ENCODE measurements at regions not wholly inside any gene's neighbourhood (a gene's known extent, or its start where the extent isn't known, plus 50 kb on each side); places are given as distances from the start of the nearest gene placed in this dataset.
"Not testable (repeated sequence)": the region's sequence is repeated elsewhere in the genome, so short reads cannot be mapped to it uniquely, and the experiment has no call there.

GRCh38 chr12:131589966-131590365, 120.9 kb upstream of the SFSWAP start:
- no peak for DNase-seq (ENCODE audit: low read depth in 2 of 3, low spot score in 2 of 3)

DNA sequence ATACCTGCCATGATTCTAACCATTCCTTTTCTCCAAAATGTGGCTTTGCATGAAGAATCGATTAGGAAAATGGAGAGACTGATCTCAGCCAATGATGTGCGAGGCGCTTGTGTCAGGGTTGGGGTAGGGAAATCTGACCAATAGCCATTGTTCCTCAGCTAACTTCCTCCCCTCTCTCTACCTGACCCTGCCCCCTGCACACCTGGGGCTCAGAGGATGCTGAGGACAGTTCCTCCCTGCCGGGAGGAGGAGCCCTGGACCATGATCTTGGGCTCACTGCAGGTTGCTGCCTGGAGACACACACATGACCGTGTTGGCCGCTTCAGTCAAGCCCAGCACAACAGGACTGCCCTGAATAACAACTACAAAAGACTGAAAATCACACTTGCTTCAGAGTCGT, 119.8 kb upstream of the SFSWAP start:
- DNase-seq (ENCODE audit: low read depth in 2 of 3, low spot score in 2 of 3), result no peak

DNA sequence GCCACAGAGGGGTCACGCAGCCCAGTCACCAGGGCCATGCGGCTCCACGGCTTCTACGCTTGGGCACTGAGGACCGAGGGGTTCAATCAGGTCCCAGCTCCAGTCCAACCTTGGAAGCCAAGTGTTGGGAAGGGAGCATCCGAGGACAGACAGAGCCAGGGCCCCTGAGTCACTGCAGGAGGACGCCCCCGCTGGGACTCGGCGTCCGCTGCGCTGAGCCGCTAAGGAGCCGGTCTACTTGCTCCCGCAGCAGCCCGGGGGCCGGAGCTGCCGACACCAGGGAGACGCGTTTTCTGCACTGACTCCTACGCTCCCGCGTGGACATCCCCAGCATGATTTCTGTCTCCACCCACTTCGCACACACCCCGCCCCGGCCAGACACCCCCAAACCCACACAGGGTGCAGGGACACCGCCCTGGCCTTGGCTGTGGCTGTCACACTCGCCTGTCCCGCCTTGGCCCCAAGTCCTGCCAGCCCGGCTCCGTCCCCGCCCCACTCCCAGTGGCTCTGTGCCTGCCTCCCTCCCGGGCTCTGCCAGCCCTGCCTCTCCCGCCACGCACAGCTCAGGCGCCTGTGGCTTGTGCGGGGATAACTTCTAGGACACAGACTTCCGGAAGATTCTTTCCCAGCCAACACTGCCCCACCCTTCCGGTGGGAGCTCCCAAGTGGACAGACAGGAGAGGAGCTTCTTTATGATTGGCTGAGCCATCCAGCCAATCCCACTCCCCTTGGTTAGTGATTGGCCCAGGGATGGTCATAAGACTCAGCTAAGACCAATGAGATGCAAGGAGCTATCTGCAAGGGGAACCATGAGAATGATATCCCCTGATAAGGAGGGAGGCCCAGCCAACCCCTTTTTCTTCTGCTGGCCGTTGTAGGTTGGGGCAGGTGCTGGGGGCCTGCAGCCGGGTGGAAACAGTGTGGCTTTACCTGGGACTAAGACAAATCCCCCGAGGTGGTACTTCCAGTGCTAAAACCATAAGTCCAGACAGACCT, 118.9 kb upstream of the SFSWAP start:
- DNase-seq (ENCODE audit: low read depth in 2 of 3, low spot score in 2 of 3), result no peak

GRCh38 chr12:131592972-131593371, 117.9 kb upstream of the SFSWAP start:
- DNase-seq (ENCODE audit: low read depth in 2 of 3, low spot score in 2 of 3), result no peak

DNA sequence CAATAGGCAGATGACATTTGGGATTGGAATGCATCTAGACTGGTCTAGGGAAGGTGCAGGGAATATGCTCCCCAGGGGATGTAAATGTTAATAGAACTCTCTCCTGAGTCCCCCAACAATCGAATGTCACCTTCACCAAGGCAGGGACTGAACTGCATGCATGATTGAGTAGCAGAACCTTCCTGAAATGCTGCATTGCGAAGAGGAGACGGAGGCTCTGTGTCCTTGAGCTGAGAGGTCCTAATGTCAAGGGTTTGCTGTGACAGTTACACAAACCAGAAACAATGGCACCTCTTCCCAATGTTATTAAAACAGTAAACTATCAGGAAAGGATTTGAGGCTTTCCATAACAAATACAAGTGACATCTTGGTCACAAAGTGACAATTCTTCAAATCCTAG, 117.5 kb upstream of the SFSWAP start:
- DNase-seq (ENCODE audit: low read depth in 2 of 3, low spot score in 2 of 3), result no peak

GRCh38 chr12:131596115-131596514, 114.8 kb upstream of the SFSWAP start:
- no peak for DNase-seq (ENCODE audit: low read depth in 2 of 3, low spot score in 2 of 3)

GRCh38 chr12:131597333-131597732, 113.6 kb upstream of the SFSWAP start:
- DNase-seq (ENCODE audit: low read depth in 2 of 3, low spot score in 2 of 3), result no peak

DNA sequence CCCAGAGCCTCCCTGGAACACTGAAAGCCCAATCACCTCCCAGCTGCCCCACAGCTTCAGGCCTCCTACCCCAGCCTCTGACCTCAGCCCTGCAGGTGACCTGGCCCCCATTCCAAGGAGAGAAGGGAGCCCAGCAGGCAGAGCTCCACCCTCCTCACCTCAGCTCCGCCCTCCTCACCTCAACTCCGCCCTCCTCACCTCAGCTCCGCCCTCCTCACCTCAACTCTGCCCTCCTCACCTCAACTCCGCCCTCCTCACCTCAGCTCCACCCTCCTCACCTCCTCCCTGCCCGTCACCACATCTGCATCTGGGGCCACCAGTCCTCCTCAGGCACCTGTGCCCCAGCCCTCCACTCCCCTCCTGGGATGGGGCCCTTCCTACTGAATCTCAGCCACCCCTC, 112.2 kb upstream of the SFSWAP start:
- no peak for DNase-seq (ENCODE audit: low read depth in 2 of 3, low spot score in 2 of 3)

DNA sequence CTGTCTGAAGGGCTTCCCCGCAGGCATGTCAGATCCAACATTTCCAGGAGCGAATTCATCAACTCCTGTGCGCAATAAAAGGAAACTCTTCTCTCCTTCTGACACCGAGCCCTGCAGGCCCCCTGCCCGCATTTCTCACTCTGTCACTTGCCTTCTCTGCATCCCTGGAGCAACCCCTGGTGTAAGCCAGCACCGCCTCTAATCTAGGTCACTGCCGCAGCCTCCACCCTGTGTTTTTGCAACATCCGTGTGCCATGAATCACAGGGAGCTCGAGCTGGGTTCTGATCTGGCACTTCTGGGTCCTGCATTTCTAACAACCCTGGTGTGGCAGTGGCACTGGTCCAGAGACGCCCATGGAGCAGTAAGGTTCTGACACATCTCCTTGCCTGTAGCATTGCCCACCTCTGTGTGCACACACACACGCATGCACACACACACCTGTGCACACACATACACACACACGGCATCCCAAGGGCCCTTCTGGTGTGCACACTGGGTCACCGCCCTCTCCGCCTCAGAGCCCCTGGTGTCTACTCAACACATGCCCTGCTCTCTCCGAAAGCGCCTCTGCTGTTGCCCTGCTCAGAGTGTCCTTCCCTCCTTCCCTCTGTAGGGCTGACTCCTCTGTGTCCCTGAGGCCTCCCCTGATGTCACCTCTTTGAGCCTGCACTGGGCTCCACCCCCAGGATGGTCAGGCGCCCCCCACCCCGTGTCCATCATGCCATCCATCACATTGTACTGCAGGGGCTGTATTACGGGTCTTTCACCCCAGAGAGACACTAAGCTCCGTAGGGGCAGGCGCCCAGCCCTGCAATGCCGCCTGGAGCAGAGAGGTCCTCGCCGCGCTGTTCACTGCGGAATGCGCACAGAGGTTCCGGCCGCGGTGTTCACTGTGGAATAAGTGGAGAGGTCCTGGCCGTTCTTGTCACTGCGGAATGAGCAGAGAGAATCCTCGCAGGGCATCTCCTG, 111.4 kb upstream of the SFSWAP start:
- DNase-seq (ENCODE audit: low read depth in 2 of 3, low spot score in 2 of 3), result no peak

DNA sequence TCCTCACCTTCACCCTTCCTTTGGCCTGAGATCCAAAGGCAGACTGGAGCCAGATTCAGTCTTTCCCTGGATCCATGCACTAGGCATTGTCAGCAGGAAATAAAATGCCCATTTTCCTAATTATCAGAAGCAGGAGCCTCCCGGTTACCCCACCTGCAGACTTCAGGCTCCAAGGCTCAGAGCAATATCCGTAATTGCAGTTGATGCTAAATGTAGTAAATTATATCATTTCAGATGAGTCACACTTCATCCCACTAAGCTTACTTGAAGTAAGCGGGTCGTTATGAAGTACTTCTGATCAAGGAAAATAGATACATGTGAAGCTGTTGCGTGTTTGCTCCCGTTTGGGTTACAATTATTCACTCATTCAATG, 110.7 kb upstream of the SFSWAP start:
- DNase-seq (ENCODE audit: low read depth in 2 of 3, low spot score in 2 of 3), result no peak

DNA sequence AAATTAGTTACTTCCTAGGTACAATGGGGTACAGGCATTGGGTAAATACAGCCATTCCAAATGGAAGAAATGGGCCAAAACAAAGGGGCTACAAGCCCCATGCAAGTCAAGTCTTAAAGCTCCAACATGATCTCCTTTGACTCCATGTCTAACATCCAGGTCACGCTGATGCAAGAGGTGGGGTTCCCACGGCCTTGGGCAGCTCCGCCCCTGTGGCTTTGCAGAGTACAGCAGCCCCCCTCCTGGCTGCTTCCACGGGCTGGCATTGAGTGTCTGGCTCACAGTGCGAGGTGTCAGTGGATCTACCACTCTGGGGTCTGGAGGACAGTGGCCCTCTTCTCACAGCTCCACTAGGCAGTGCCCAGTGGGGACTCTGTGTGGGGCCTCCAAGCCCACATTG, 109.4 kb upstream of the SFSWAP start:
- DNase-seq (ENCODE audit: low read depth in 2 of 3, low spot score in 2 of 3), result not testable (repeated sequence)

GRCh38 chr12:131603106-131603938, 107.6 kb upstream of the SFSWAP start:
- no peak for DNase-seq (ENCODE audit: low read depth in 2 of 3, low spot score in 2 of 3)

- DNase-seq (ENCODE audit: low read depth in 2 of 3, low spot score in 2 of 3), result no peak
These were observed 106.7 kb upstream of the SFSWAP start for GRCh38 chr12:131603939-131604795.

DNA sequence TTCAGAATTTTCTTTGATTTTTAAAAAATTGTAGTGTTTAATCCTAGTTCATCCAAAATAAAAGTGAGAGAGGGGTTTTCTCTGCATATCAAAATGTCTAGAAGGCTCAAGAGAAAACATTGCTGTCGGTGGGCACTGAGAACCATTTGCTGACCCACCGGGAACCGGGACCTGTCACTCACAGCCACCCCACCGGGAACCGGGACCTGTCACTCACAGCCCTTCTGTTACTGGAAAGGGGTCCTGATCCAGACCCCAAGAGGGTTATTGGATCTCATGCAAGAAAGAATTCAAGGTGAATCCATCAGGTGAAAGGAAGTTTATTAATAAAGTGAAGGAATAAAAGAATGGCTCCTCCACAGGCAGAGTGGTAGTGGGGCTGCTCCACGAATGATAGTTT, 106.0 kb upstream of the SFSWAP start:
- DNase-seq (ENCODE audit: low read depth in 2 of 3, low spot score in 2 of 3), result no peak

GRCh38 chr12:131605304-131605829, 105.5 kb upstream of the SFSWAP start:
- DNase-seq (ENCODE audit: low read depth in 2 of 3, low spot score in 2 of 3), result no peak

DNA sequence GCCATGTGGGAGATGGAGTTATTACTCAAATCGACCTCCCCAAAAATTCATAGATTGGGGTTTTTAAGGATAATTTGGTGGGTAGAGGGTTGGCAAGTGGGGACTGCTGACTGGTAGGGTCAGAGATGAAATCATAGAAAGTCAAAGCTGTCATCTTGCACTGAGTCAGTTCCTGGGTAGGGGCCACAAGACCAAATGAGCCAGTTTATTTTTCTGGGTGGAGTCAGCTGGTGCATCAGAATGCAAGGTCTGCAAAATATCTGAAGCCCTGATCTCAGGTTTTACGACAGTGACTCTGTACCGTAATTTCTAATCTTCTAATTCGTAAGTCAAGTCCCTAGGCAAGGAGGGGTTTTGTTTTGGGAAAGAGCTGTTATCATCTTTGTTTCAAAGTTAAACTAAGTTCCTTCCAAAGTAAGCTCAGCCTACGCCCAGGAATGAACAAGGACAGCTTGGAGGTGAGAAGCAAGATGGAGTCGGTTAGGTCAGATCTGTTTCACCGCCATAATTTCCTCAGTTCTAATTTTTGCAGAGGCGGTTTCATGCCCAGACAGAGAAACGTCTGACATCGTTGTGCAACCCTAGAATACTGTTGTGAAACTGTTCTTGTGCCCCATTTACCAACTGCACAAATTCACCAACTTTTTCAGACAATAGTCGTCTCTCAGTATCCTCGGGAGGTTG, 104.5 kb upstream of the SFSWAP start:
- DNase-seq (ENCODE audit: low read depth in 2 of 3, low spot score in 2 of 3), result no peak

DNA sequence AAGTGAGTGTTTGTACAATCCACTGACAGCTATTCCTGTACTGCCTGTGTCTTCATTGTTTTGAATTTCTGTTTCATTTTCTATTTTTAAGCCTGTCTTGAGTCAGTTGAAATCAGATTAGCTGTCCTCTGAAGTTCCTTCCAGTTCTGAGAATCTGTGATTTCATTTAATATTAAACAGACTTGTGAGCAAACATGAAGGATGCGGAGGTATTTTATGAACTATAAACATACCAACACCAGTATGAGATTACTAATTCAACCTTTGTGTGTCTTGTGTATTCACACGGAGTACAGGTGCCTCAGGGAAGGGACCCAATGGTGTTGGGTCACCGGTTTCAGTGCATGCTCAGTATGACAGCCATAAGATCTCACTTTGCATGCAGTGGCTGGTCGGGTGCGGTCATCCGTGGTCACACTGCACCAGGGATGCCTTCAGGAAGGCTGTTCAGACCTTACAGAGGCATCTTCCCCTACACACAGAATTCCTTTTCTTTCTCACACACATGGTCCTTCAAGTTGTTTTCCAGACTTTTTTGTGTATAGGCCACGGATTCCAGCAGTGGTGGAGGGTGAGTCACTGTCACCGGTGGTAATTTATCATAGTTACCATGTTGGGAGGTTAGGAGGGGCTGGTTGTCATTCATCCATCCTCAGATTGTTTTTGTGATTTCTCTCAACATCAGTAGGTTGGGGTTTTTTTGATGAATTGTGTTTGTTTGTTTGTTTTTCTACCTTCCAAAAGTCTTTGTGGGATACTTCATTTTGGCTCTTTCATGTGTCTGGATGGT, 103.0 kb upstream of the SFSWAP start:
- no peak for DNase-seq (ENCODE audit: low read depth in 2 of 3, low spot score in 2 of 3)

All from activated CD8-positive, alpha-beta memory T cell treated with anti-CD3 and anti-CD28 coated beads for 48 hours (primary cell).